Renal cortical epithelial cell (primary cell): ENCODE measurements at regions not wholly inside any gene's neighbourhood (a gene's known extent, or its start where the extent isn't known, plus 50 kb on each side); places are given as distances from the start of the nearest gene placed in this dataset.
"Not testable (repeated sequence)": the region's sequence is repeated elsewhere in the genome, so short reads cannot be mapped to it uniquely, and the experiment has no call there.

Experiments
- DNase-seq: peaks from one replicate; pipeline ENCODE4 v3.0.0-alpha.2; 2011; ENCODE audit warnings: low read depth

GRCh38 chr12:33678221-33678964 is 238.8 kb upstream of the SYT10 start:
- no peak for DNase-seq

- DNase-seq = no peak
Measured at GRCh38 chr12:33690562-33690961, 250.9 kb upstream of the SYT10 start.

GRCh38 chr12:33703221-33703620 is 263.6 kb upstream of the SYT10 start:
- no peak for DNase-seq

- DNase-seq = no peak
Measured at GRCh38 chr12:33706927-33707326, 267.3 kb upstream of the SYT10 start.

- DNase-seq = no peak
Measured at GRCh38 chr12:33708935-33709334, 269.3 kb upstream of the SYT10 start.

- no peak for DNase-seq
Measured at GRCh38 chr12:33710548-33710947, 270.9 kb upstream of the SYT10 start.

- no peak for DNase-seq
Measured at GRCh38 chr12:33718631-33719030, 279.0 kb upstream of the SYT10 start.

- no peak for DNase-seq
Measured at GRCh38 chr12:33721561-33721960, 281.9 kb upstream of the SYT10 start.

- no peak for DNase-seq
Measured at GRCh38 chr12:33724867-33725266, 285.2 kb upstream of the SYT10 start.

GRCh38 chr12:33734871-33735270 is 287.4 kb upstream of the ALG10 start:
- DNase-seq = no peak

- no peak for DNase-seq
Measured at GRCh38 chr12:33752854-33753253, 269.4 kb upstream of the ALG10 start.

GRCh38 chr12:33757701-33758100 is 264.6 kb upstream of the ALG10 start:
- DNase-seq = no peak

GRCh38 chr12:33759279-33759678 is 263.0 kb upstream of the ALG10 start:
- DNase-seq = no peak

- DNase-seq = no peak
Measured at GRCh38 chr12:33763331-33763730, 259.0 kb upstream of the ALG10 start.

- no peak for DNase-seq
Measured at GRCh38 chr12:33770652-33771051, 251.6 kb upstream of the ALG10 start.

- DNase-seq = no peak
Measured at GRCh38 chr12:33771889-33772288, 250.4 kb upstream of the ALG10 start.

- not testable (repeated sequence) for DNase-seq
Measured at GRCh38 chr12:33773091-33773490, 249.2 kb upstream of the ALG10 start.

GRCh38 chr12:33786532-33786931 is 235.8 kb upstream of the ALG10 start:
- no peak for DNase-seq

- DNase-seq = no peak
Measured at GRCh38 chr12:33794954-33795353, 227.3 kb upstream of the ALG10 start.

- DNase-seq = no peak
Measured at GRCh38 chr12:33795536-33795935, 226.8 kb upstream of the ALG10 start.

- DNase-seq = no peak
Measured at GRCh38 chr12:33813536-33813935, 208.8 kb upstream of the ALG10 start.

- no peak for DNase-seq
Measured at GRCh38 chr12:33817713-33818112, 204.6 kb upstream of the ALG10 start.

- DNase-seq = no peak
Measured at GRCh38 chr12:33818313-33818712, 204.0 kb upstream of the ALG10 start.

- DNase-seq = no peak
Measured at GRCh38 chr12:33825442-33825841, 196.9 kb upstream of the ALG10 start.
